Spleen (tissue), 11 donors: ENCODE measurements at regions not wholly inside any gene's neighbourhood (a gene's known extent, or its start where the extent isn't known, plus 50 kb on each side); places are given as distances from the start of the nearest gene placed in this dataset.

ENCODE experiments used
- DNase-seq: peaks from one replicate; pipeline ENCODE4 v3.0.0-alpha.2; 2020
- H3K27ac ChIP-seq, 8 donors: fragments of 200-600 bp; sonication (generic) in 7 of 8; 1 replicate in 4 of 8; 2 replicates in 4 of 8; pipeline versions ENCODE4 v1.5.0 to v1.8.0; 2016 to 2021; ENCODE audit warnings: inconsistent platforms in 4 of 8, mild to moderate bottlenecking in 4 of 8, moderate library complexity in 1 of 8
- H3K27me3 ChIP-seq, 7 donors: fragments of 200-600 bp; sonication (generic) in 6 of 7; replicated peaks in 1 of 7; 1 replicate in 4 of 7; 2 replicates in 3 of 7; pipeline versions ENCODE4 v1.5.0 to v1.8.0; 2016 to 2021; ENCODE audit warnings: inconsistent platforms in 3 of 7, mild to moderate bottlenecking in 1 of 7
- H3K36me3 ChIP-seq, 6 donors: fragments of 200-600 bp; sonication (generic) in 5 of 6; 1 replicate in 4 of 6; 2 replicates in 2 of 6; pipeline versions ENCODE4 v1.5.0 to v1.8.0; 2016 to 2021; ENCODE audit warnings: inconsistent platforms in 2 of 6
- H3K4me1 ChIP-seq, 6 donors: fragments of 200-600 bp; sonication (generic) in 5 of 6; 1 replicate in 3 of 6; 2 replicates in 3 of 6; pipeline versions ENCODE4 v1.5.0 to v1.8.0; 2016 to 2021; ENCODE audit warnings: inconsistent platforms in 3 of 6
- H3K4me3 ChIP-seq, 8 donors: fragments of 200-600 bp; sonication (generic) in 7 of 8; 1 replicate in 4 of 8; 2 replicates in 4 of 8; pipeline versions ENCODE4 v1.5.0 to v1.8.0; 2016 to 2021; ENCODE audit warnings: inconsistent platforms in 4 of 8, mild to moderate bottlenecking in 4 of 8, moderate library complexity in 2 of 8
- H3K9me3 ChIP-seq, 8 donors: fragments of 200-600 bp; sonication (generic) in 7 of 8; 1 replicate in 4 of 8; 2 replicates in 4 of 8; pipeline versions ENCODE4 v1.5.0 to v1.8.0; 2016 to 2021; ENCODE audit warnings: inconsistent platforms in 4 of 8
- POLR2A ChIP-seq, 3 donors: fragments of 450-650 bp; IDR thresholded peaks; one replicate each; pipeline ENCODE4 v1.5.1; 2017; ENCODE audit warnings: antibody characterized with exemption in 3 of 3, mild to moderate bottlenecking in 1 of 3
- POLR2AphosphoS5 ChIP-seq, 3 donors: sonication (generic); formaldehyde crosslinking; IDR thresholded peaks; one replicate each; pipeline ENCODE4 v1.5.1; 2017; ENCODE audit warnings: antibody characterized with exemption in 3 of 3
- WGBS, 5 donors: extraction: QIAGEN DNeasy Blood & Tissue Kit in 3 of 5; methylation state at CpG; one replicate each; pipeline versions ENCODE4 v1.1.5 to v1.1.7; 2013 to 2018; 5-methylcytosine and 5-hydroxymethylcytosine counted together
- intact Hi-C: fragments of 100-400 bp; cut with DNase I; formaldehyde crosslinking; loops from one replicate; pipeline ENCODE4 v1.15.0; 2023; ENCODE audit warnings: low total_unique reads
- TF ChIP-seq, protein P1 (sequence below), 11 experiments: fragments of 200-600 bp in 7 of 11; fragments of 450-650 bp in 4 of 11; sonication (generic) in 4 of 11; IDR thresholded peaks in 8 of 11; conservative IDR thresholded peaks in 3 of 11; 1 replicate in 7 of 11; 2 replicates in 4 of 11; pipeline versions ENCODE4 v1.4.0 to v1.8.0; 2016 to 2021; ENCODE audit warnings: antibody characterized with exemption in 11 of 11, inconsistent platforms in 4 of 11, mild to moderate bottlenecking in 1 of 11
- donor health status: healthy with polysubstance abuse.
- donor health status: DM: no; HTN: no; CAD: no; lungs with moderate emphysema.
- donor health status: DM: no; HTN: no; CAD: no.
- donor health status: Bipolar disorder and iron deficiency.
- donor health status: healthy.
- donor health status: DM: no; HTN: no; CAD: no.
- donor health status: DM: yes; HTN: yes; CAD: no.

- peak overlapping the region; percentile 5 to 79 (median 54) for H3K27ac ChIP-seq
- DNase-seq = no peak
- intact Hi-C loops = no loop called here
- no peaks in the 10 kb centered on the region for H3K9me3 ChIP-seq
- 0 to 3% (median 0%) methylated on average over 1 of the region's 1 CpG for WGBS, 5 donors
- H3K4me1 ChIP-seq = peaks cover 0 to 25% (median 11%) of the 10 kb centered on the region in 6 donors
- H3K36me3 ChIP-seq = no peaks in the 10 kb centered on the region
- H3K4me3 ChIP-seq = no peak overlapping the region
- H3K27me3 ChIP-seq = no peaks in the 10 kb centered on the region
- no peak for TF ChIP-seq POLR2A (IDR thresholded peaks at IDR 0.05)
- TF ChIP-seq, protein P1, sequence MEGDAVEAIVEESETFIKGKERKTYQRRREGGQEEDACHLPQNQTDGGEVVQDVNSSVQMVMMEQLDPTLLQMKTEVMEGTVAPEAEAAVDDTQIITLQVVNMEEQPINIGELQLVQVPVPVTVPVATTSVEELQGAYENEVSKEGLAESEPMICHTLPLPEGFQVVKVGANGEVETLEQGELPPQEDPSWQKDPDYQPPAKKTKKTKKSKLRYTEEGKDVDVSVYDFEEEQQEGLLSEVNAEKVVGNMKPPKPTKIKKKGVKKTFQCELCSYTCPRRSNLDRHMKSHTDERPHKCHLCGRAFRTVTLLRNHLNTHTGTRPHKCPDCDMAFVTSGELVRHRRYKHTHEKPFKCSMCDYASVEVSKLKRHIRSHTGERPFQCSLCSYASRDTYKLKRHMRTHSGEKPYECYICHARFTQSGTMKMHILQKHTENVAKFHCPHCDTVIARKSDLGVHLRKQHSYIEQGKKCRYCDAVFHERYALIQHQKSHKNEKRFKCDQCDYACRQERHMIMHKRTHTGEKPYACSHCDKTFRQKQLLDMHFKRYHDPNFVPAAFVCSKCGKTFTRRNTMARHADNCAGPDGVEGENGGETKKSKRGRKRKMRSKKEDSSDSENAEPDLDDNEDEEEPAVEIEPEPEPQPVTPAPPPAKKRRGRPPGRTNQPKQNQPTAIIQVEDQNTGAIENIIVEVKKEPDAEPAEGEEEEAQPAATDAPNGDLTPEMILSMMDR (IDR thresholded peaks at IDR 0.05 in 8 of 11, conservative IDR thresholded peaks at IDR 0.05 in 3 of 11) = no peak
- TF ChIP-seq POLR2AphosphoS5 (IDR thresholded peaks at IDR 0.05) = no peak
Observed at GRCh38 chr3:124257336-124257864, 265.5 kb upstream of the ROPN1 start.

DNA sequence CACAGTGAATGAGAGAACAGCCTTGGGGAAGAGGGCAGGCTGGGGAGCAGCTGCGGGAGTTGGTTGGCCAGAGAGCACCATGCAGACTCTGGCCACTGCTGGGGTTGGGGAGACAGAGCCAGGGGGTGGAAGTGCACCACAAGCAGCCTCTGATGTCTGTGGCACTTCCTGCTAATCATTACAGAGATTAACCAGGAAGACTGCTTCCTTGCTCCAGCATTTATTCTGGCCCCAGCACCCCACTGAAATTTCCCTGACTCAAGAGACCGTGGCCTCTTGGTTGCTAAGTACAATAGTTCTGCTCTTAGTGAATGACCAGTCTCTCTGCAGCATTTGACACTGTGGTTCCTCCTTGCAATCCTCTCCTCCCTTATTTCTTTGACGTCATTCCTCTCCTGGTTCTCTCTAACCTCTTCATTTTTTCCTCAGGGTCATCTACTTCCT, 266.2 kb upstream of the ROPN1 start:
- Histone ChIP-seq H3K4me1 (peaks cover 0 to 25% (median 11%) of the 10 kb centered on the region in 6 donors), H3K36me3 (no peaks in the 10 kb centered on the region), H3K27ac (peak overlapping the region; percentile 5 to 79 (median 54)), H3K9me3 (no peaks in the 10 kb centered on the region), H3K4me3 (no peak overlapping the region), H3K27me3 (no peaks in the 10 kb centered on the region)
- no peak for TF ChIP-seq POLR2A (IDR thresholded peaks at IDR 0.05)
- peak; percentile 28 to 63 (median 60) for TF ChIP-seq POLR2AphosphoS5 (IDR thresholded peaks at IDR 0.05)
- intact Hi-C loops = no loop called here
- no peak for DNase-seq
- 43 to 62% (median 53%) methylated on average over 3 of the region's 3 CpGs for WGBS, 5 donors

- no peaks in the 10 kb centered on the region for H3K27me3 ChIP-seq
- H3K9me3 ChIP-seq = no peaks in the 10 kb centered on the region
- WGBS, 5 donors = 64 to 90% (median 78%) methylated on average over 1 of the region's 1 CpG
- peaks cover 0 to 25% (median 11%) of the 10 kb centered on the region in 6 donors for H3K4me1 ChIP-seq
- H3K4me3 ChIP-seq = no peak overlapping the region
- H3K36me3 ChIP-seq = no peaks in the 10 kb centered on the region
- no peak for TF ChIP-seq POLR2AphosphoS5 (IDR thresholded peaks at IDR 0.05)
- intact Hi-C loops = no loop called here
- no peak for DNase-seq
- H3K27ac ChIP-seq = peak overlapping the region in 3 of 8 donors; percentile 19 to 50 (median 47)
Observed at GRCh38 chr3:124260206-124260915, 268.4 kb upstream of the ROPN1 start.

DNA sequence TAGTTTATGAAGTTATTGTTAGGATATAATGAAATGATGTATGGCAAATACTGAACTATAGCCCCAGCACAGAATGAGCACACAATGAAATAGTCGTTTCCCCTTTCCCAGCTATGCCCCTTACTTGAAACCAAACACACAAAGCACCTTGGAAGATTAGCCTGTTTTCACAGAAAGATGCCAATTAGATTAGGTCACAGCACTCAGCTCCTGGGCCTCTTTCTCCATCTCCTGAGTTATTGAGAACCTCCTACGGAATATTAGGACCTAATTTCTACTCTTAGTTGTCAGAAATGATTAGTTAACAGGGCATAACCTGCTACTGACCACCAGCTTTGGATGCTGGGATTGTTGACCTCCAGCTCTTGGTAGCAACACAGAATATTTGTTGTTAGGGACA, 269.4 kb upstream of the ROPN1 start:
- no peak overlapping the region for H3K4me3 ChIP-seq
- DNase-seq = no peak
- TF ChIP-seq, protein P1 (IDR thresholded peaks at IDR 0.05 in 8 of 11, conservative IDR thresholded peaks at IDR 0.05 in 3 of 11) = no peak
- TF ChIP-seq POLR2AphosphoS5 (IDR thresholded peaks at IDR 0.05) = no peak
- TF ChIP-seq POLR2A (IDR thresholded peaks at IDR 0.05) = no peak
- intact Hi-C loops = no loop called here
- peaks cover 0 to 3% (median 0%) of the 10 kb centered on the region in 6 donors for H3K36me3 ChIP-seq
- no peaks in the 10 kb centered on the region for H3K27me3 ChIP-seq
- peaks cover 0 to 25% (median 11%) of the 10 kb centered on the region in 6 donors for H3K4me1 ChIP-seq
- H3K9me3 ChIP-seq = no peaks in the 10 kb centered on the region
- WGBS, 5 donors = 74 to 80% (median 75%) methylated on average over 2 of the region's 2 CpGs
- H3K27ac ChIP-seq = peak overlapping the region in 3 of 8 donors; percentile 13 to 50 (median 47)

GRCh38 chr3:124263168-124263567, 271.2 kb upstream of the ROPN1 start:
- peaks cover 0 to 3% (median 0%) of the 10 kb centered on the region in 6 donors for H3K36me3 ChIP-seq
- peaks cover 0 to 7% (median 4%) of the 10 kb centered on the region in 6 donors for H3K4me1 ChIP-seq
- no peak for DNase-seq
- 50 to 69% (median 59%) methylated on average over 4 of the region's 4 CpGs for WGBS, 5 donors
- TF ChIP-seq POLR2AphosphoS5 (IDR thresholded peaks at IDR 0.05) (no peak), POLR2A (IDR thresholded peaks at IDR 0.05) (no peak)
- TF ChIP-seq, protein P1 (IDR thresholded peaks at IDR 0.05 in 8 of 11, conservative IDR thresholded peaks at IDR 0.05 in 3 of 11) = no peak
- intact Hi-C loops = no loop called here
- no peaks in the 10 kb centered on the region for H3K9me3 ChIP-seq
- no peak overlapping the region for H3K27ac ChIP-seq
- H3K27me3 ChIP-seq = no peaks in the 10 kb centered on the region
- no peak overlapping the region for H3K4me3 ChIP-seq
